ENCODE measurements at regions not wholly inside any gene's neighbourhood (a gene's known extent, or its start where the extent isn't known, plus 50 kb on each side); places are given as distances from the start of the nearest gene placed in this dataset.

- DNase-seq (ENCODE audit: insufficient read length) (no peak), FAIRE-seq (no peak)
- TF ChIP-seq POLR2A (IDR thresholded peaks at IDR 0.05; ENCODE audit: low read depth, low read length) (no peak), TAF1 (IDR thresholded peaks at IDR 0.05; ENCODE audit: borderline replicate concordance, low read depth, low read length) (no peak), POLR2AphosphoS5 (IDR thresholded peaks at IDR 0.05; ENCODE audit: low read depth, low read length) (no peak)
Measured at GRCh38 chr13:26988059-26988769, 183.4 kb downstream of the USP12 start.

- no peak for TF ChIP-seq TAF1 (IDR thresholded peaks at IDR 0.05; ENCODE audit: borderline replicate concordance, low read depth, low read length)
- TF ChIP-seq POLR2AphosphoS5 (IDR thresholded peaks at IDR 0.05; ENCODE audit: low read depth, low read length): no peak
- no peak for TF ChIP-seq POLR2A (IDR thresholded peaks at IDR 0.05; ENCODE audit: low read depth, low read length)
- no peak for DNase-seq (ENCODE audit: insufficient read length)
- no peak for FAIRE-seq
Measured at GRCh38 chr13:26987486-26988013, 184.1 kb downstream of the USP12 start.

GRCh38 chr13:26985285-26985878 lies 186.2 kb downstream of the USP12 start:
- DNase-seq (ENCODE audit: insufficient read length): peak; percentile 39
- TF ChIP-seq POLR2AphosphoS5 (IDR thresholded peaks at IDR 0.05; ENCODE audit: low read depth, low read length) (no peak), POLR2A (IDR thresholded peaks at IDR 0.05; ENCODE audit: low read depth, low read length) (no peak), TAF1 (IDR thresholded peaks at IDR 0.05; ENCODE audit: borderline replicate concordance, low read depth, low read length) (no peak)
- peak; percentile 83 for FAIRE-seq

GRCh38 chr13:26984337-26984736 lies 187.3 kb downstream of the USP12 start:
- FAIRE-seq (no peak), DNase-seq (ENCODE audit: insufficient read length) (no peak)
- TF ChIP-seq POLR2AphosphoS5 (IDR thresholded peaks at IDR 0.05; ENCODE audit: low read depth, low read length): no peak
- TF ChIP-seq POLR2A (IDR thresholded peaks at IDR 0.05; ENCODE audit: low read depth, low read length): no peak
- TF ChIP-seq TAF1 (IDR thresholded peaks at IDR 0.05; ENCODE audit: borderline replicate concordance, low read depth, low read length): no peak

- DNase-seq (ENCODE audit: insufficient read length) (no peak), FAIRE-seq (no peak)
- TF ChIP-seq TAF1 (IDR thresholded peaks at IDR 0.05; ENCODE audit: borderline replicate concordance, low read depth, low read length) (no peak), POLR2A (IDR thresholded peaks at IDR 0.05; ENCODE audit: low read depth, low read length) (no peak), POLR2AphosphoS5 (IDR thresholded peaks at IDR 0.05; ENCODE audit: low read depth, low read length) (no peak)
Measured at GRCh38 chr13:26983543-26984320, 187.9 kb downstream of the USP12 start.

- TF ChIP-seq POLR2A (IDR thresholded peaks at IDR 0.05; ENCODE audit: low read depth, low read length) (no peak), POLR2AphosphoS5 (IDR thresholded peaks at IDR 0.05; ENCODE audit: low read depth, low read length) (no peak), TAF1 (IDR thresholded peaks at IDR 0.05; ENCODE audit: borderline replicate concordance, low read depth, low read length) (no peak)
- DNase-seq (ENCODE audit: insufficient read length) (no peak), FAIRE-seq (no peak)
Measured at GRCh38 chr13:26980099-26981031, 191.2 kb downstream of the USP12 start.

- no peak for DNase-seq (ENCODE audit: insufficient read length)
- no peak for FAIRE-seq
- TF ChIP-seq TAF1 (IDR thresholded peaks at IDR 0.05; ENCODE audit: borderline replicate concordance, low read depth, low read length): no peak
- no peak for TF ChIP-seq POLR2A (IDR thresholded peaks at IDR 0.05; ENCODE audit: low read depth, low read length)
- no peak for TF ChIP-seq POLR2AphosphoS5 (IDR thresholded peaks at IDR 0.05; ENCODE audit: low read depth, low read length)
Measured at GRCh38 chr13:26979334-26979733, 192.3 kb downstream of the USP12 start.

GRCh38 chr13:26978081-26978860 lies 193.3 kb downstream of the USP12 start:
- no peak for TF ChIP-seq POLR2AphosphoS5 (IDR thresholded peaks at IDR 0.05; ENCODE audit: low read depth, low read length)
- TF ChIP-seq POLR2A (IDR thresholded peaks at IDR 0.05; ENCODE audit: low read depth, low read length): no peak
- no peak for TF ChIP-seq TAF1 (IDR thresholded peaks at IDR 0.05; ENCODE audit: borderline replicate concordance, low read depth, low read length)
- DNase-seq (ENCODE audit: insufficient read length) (no peak), FAIRE-seq (no peak)

GRCh38 chr13:26977541-26977940 lies 194.1 kb downstream of the USP12 start:
- no peak for DNase-seq (ENCODE audit: insufficient read length)
- FAIRE-seq: no peak

GRCh38 chr13:26976313-26976712 lies 195.3 kb downstream of the USP12 start:
- TF ChIP-seq POLR2AphosphoS5 (IDR thresholded peaks at IDR 0.05; ENCODE audit: low read depth, low read length): no peak
- no peak for TF ChIP-seq POLR2A (IDR thresholded peaks at IDR 0.05; ENCODE audit: low read depth, low read length)
- no peak for TF ChIP-seq TAF1 (IDR thresholded peaks at IDR 0.05; ENCODE audit: borderline replicate concordance, low read depth, low read length)
- DNase-seq (ENCODE audit: insufficient read length) (no peak), FAIRE-seq (no peak)

More at GRCh38 chr13:26977541-26977940, 194.1 kb downstream of the USP12 start:
- TF ChIP-seq POLR2A (IDR thresholded peaks at IDR 0.05; ENCODE audit: low read depth, low read length) (no peak), POLR2AphosphoS5 (IDR thresholded peaks at IDR 0.05; ENCODE audit: low read depth, low read length) (no peak), TAF1 (IDR thresholded peaks at IDR 0.05; ENCODE audit: borderline replicate concordance, low read depth, low read length) (no peak)

Measured in GM12892 (cell line).